MM.1S (cell line): ENCODE measurements at regions not wholly inside any gene's neighbourhood (a gene's known extent, or its start where the extent isn't known, plus 50 kb on each side); places are given as distances from the start of the nearest gene placed in this dataset.

Source experiments
- EZH2 ChIP-seq: fragments of 300-600 bp; sonication (generic); optimal IDR thresholded peaks from 2 replicates; pipeline ENCODE3; 2017; ENCODE audit warnings: low read depth, mild to moderate bottlenecking, antibody characterized with exemption, low read length, mixed read lengths
- EZH2phosphoT487 ChIP-seq: fragments of 300-600 bp; sonication (generic); IDR thresholded peaks from 2 replicates; pipeline ENCODE4 v1.6.1; 2018; ENCODE audit warnings: antibody characterized with exemption, low read length
- TF ChIP-seq, protein P1 (sequence below): fragments of 300-600 bp; sonication (generic); IDR thresholded peaks from 2 replicates; pipeline ENCODE4 v1.5.1; 2016; ENCODE audit warnings: antibody characterized with exemption, low read length, mixed read lengths

DNA sequence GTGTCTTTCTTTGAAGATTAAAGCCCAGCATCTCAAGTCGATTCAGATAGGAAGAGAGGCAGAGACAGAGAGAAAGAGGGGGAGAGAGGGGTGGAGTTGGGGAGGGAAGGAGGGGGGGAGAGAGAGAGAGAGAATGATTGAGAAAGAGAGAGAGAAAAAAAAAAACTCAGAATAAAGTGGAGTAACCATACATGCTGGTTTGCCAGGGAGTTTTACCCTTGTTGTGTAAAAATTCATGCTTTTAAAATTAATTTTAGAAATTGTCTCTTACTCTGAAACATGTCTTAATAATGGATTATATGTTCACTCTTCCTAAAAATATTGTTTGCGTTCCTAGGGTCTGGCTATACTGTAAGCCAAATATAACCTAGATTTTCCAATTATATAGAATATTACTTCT, 908.5 kb downstream of the DSC3 start:
- TF ChIP-seq, protein P1, sequence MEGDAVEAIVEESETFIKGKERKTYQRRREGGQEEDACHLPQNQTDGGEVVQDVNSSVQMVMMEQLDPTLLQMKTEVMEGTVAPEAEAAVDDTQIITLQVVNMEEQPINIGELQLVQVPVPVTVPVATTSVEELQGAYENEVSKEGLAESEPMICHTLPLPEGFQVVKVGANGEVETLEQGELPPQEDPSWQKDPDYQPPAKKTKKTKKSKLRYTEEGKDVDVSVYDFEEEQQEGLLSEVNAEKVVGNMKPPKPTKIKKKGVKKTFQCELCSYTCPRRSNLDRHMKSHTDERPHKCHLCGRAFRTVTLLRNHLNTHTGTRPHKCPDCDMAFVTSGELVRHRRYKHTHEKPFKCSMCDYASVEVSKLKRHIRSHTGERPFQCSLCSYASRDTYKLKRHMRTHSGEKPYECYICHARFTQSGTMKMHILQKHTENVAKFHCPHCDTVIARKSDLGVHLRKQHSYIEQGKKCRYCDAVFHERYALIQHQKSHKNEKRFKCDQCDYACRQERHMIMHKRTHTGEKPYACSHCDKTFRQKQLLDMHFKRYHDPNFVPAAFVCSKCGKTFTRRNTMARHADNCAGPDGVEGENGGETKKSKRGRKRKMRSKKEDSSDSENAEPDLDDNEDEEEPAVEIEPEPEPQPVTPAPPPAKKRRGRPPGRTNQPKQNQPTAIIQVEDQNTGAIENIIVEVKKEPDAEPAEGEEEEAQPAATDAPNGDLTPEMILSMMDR = no peak
- TF ChIP-seq EZH2 (no peak), EZH2phosphoT487 (no peak)
